ENCODE measurements at regions not wholly inside any gene's neighbourhood (a gene's known extent, or its start where the extent isn't known, plus 50 kb on each side); places are given as distances from the start of the nearest gene placed in this dataset.

DNA sequence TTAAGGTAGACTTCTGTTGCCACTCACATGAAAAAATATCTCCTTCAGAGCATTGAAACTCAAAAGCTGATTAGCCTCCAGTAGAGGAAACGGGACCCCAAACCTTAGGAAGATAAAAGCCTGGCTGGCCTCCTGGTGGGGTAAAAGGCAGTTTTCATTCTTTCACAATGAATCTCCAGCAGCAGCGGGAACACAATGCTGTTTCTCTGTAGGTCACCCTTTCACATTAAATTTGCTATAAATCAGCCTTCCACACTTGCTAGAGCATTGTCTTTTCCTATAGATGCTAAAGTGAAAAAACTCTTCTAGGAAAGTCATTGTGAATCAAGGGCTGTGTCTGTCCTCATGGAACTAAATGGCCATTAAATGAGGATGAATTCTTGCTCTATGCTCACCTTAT, 207.3 kb upstream of the MAGEB2 start:
- Histone ChIP-seq H3K9ac (ENCODE audit: low read length) (no peak overlapping the region), H4K20me1 (ENCODE audit: insufficient read depth, low read length) (no peaks in the 10 kb centered on the region), H3K4me2 (ENCODE audit: low read depth, low read length) (no peak overlapping the region), H3K9me3 (replicated peaks; ENCODE audit: insufficient read depth, low read length) (no peaks in the 10 kb centered on the region), H3K27ac (ENCODE audit: low read length) (no peak overlapping the region), H3K36me3 (replicated peaks; ENCODE audit: insufficient read depth, low read length) (no peaks in the 10 kb centered on the region), H3F3A (ENCODE audit: insufficient read depth, low read length) (no peaks in the 10 kb centered on the region), H3K79me2 (ENCODE audit: low read length) (no peaks in the 10 kb centered on the region), H3K4me3 (ENCODE audit: low read length) (no peak overlapping the region), H3K27me3 (replicated peaks; ENCODE audit: insufficient read depth, low read length) (no peaks in the 10 kb centered on the region), H2AFZ (ENCODE audit: low read length) (no peak overlapping the region), H3K4me1 (ENCODE audit: low read length) (no peaks in the 10 kb centered on the region), H3K9me2 (replicated peaks; ENCODE audit: insufficient read depth, low read length) (no peaks in the 10 kb centered on the region)
- DNase-seq = no peak
- TF ChIP-seq EZH2phosphoT487 (IDR thresholded peaks at IDR 0.05; ENCODE audit: low read length) = no peak
- TF ChIP-seq, protein P1, sequence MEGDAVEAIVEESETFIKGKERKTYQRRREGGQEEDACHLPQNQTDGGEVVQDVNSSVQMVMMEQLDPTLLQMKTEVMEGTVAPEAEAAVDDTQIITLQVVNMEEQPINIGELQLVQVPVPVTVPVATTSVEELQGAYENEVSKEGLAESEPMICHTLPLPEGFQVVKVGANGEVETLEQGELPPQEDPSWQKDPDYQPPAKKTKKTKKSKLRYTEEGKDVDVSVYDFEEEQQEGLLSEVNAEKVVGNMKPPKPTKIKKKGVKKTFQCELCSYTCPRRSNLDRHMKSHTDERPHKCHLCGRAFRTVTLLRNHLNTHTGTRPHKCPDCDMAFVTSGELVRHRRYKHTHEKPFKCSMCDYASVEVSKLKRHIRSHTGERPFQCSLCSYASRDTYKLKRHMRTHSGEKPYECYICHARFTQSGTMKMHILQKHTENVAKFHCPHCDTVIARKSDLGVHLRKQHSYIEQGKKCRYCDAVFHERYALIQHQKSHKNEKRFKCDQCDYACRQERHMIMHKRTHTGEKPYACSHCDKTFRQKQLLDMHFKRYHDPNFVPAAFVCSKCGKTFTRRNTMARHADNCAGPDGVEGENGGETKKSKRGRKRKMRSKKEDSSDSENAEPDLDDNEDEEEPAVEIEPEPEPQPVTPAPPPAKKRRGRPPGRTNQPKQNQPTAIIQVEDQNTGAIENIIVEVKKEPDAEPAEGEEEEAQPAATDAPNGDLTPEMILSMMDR (IDR thresholded peaks at IDR 0.05; ENCODE audit: low read length) = no peak
- TF ChIP-seq EZH2 (optimal IDR thresholded peaks at IDR 0.05; ENCODE audit: low read depth, low read length) = no peak

DNA sequence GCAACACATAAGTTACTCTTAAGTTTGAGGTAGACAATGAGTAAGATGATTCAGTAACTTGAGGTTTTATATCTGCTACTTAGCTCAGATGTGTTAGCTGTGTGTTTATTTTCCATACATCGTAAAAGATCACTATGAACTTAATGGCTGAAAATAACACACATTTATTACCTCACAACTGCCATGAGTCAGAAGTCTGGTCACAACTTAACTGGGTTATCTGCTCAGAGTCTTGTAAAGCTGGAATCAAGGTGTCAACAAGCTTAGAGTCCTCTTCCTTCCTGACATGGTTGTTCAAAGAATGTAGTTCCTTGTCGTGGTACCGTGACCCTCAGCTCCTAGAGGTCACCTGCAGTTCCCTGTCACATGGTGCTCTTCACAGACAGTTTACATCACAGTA, 204.9 kb upstream of the MAGEB2 start:
- Histone ChIP-seq H4K20me1 (ENCODE audit: insufficient read depth, low read length) (no peaks in the 10 kb centered on the region), H3K79me2 (ENCODE audit: low read length) (no peaks in the 10 kb centered on the region), H3K36me3 (replicated peaks; ENCODE audit: insufficient read depth, low read length) (no peaks in the 10 kb centered on the region), H3K27me3 (replicated peaks; ENCODE audit: insufficient read depth, low read length) (no peaks in the 10 kb centered on the region), H3K9me2 (replicated peaks; ENCODE audit: insufficient read depth, low read length) (no peaks in the 10 kb centered on the region), H3K4me1 (ENCODE audit: low read length) (no peaks in the 10 kb centered on the region), H3K4me3 (ENCODE audit: low read length) (no peak overlapping the region), H3K9ac (ENCODE audit: low read length) (no peak overlapping the region), H3F3A (ENCODE audit: insufficient read depth, low read length) (no peaks in the 10 kb centered on the region), H3K9me3 (replicated peaks; ENCODE audit: insufficient read depth, low read length) (no peaks in the 10 kb centered on the region), H2AFZ (ENCODE audit: low read length) (no peak overlapping the region), H3K4me2 (ENCODE audit: low read depth, low read length) (no peak overlapping the region), H3K27ac (ENCODE audit: low read length) (no peak overlapping the region)
- TF ChIP-seq, protein P1 (IDR thresholded peaks at IDR 0.05; ENCODE audit: low read length) = no peak
- TF ChIP-seq EZH2 (optimal IDR thresholded peaks at IDR 0.05; ENCODE audit: low read depth, low read length) (no peak), EZH2phosphoT487 (IDR thresholded peaks at IDR 0.05; ENCODE audit: low read length) (no peak)
- no peak for DNase-seq

DNA sequence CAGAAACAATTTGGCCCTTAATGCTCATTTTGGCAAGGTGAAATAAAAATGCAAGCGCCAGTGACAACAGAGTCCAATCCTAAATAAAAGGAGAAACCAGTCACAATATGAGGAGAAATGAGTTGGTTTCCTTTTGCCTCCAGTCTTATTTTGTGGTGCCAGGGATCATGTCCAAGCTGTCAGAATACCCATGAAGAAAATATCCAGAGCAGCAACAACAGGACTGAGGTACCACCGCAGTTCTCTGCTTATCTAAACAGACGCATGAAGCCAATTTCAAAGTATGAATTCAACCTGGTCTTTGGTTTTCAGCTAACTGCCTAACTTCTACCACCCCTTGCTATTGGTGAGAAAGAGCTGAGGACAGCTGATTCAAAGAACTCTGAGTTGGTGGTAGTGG, 199.9 kb upstream of the MAGEB2 start:
- Histone ChIP-seq H3K27ac (ENCODE audit: low read length) (no peak overlapping the region), H3K9me3 (replicated peaks; ENCODE audit: insufficient read depth, low read length) (no peaks in the 10 kb centered on the region), H3K9me2 (replicated peaks; ENCODE audit: insufficient read depth, low read length) (no peaks in the 10 kb centered on the region), H3K9ac (ENCODE audit: low read length) (no peak overlapping the region), H3K79me2 (ENCODE audit: low read length) (no peaks in the 10 kb centered on the region), H3K4me3 (ENCODE audit: low read length) (no peak overlapping the region), H2AFZ (ENCODE audit: low read length) (no peak overlapping the region), H3K4me1 (ENCODE audit: low read length) (no peaks in the 10 kb centered on the region), H3F3A (ENCODE audit: insufficient read depth, low read length) (no peaks in the 10 kb centered on the region), H3K4me2 (ENCODE audit: low read depth, low read length) (no peak overlapping the region), H3K36me3 (replicated peaks; ENCODE audit: insufficient read depth, low read length) (no peaks in the 10 kb centered on the region), H4K20me1 (ENCODE audit: insufficient read depth, low read length) (no peaks in the 10 kb centered on the region), H3K27me3 (replicated peaks; ENCODE audit: insufficient read depth, low read length) (no peaks in the 10 kb centered on the region)
- no peak for DNase-seq
- TF ChIP-seq, protein P1 (IDR thresholded peaks at IDR 0.05; ENCODE audit: low read length) = no peak
- TF ChIP-seq EZH2 (optimal IDR thresholded peaks at IDR 0.05; ENCODE audit: low read depth, low read length) = no peak

All from MM.1S (cell line).